K562 (cell line): ENCODE measurements at regions not wholly inside any gene's neighbourhood (a gene's known extent, or its start where the extent isn't known, plus 50 kb on each side); places are given as distances from the start of the nearest gene placed in this dataset.
A peak's percentile ranks its signal among the peaks of the same experiment; 100 is the strongest.

Source experiments
- E2F4 ChIP-seq: sonication (generic); formaldehyde crosslinking; IDR thresholded peaks from 2 replicates; pipeline ENCODE4 v1.8.0; 2022; ENCODE audit warnings: mild to moderate bottlenecking, low read depth, missing genetic modification reagents
- HBP1 ChIP-seq: fragments of 450-650 bp; formaldehyde crosslinking; IDR thresholded peaks from 2 replicates; pipeline ENCODE4 v1.4.0; 2022; ENCODE audit warnings: missing genetic modification characterization
- RBBP5 ChIP-seq: fragments of 200-600 bp; sonication (generic); IDR thresholded peaks from 2 replicates; pipeline ENCODE4 v1.6.1; 2012; ENCODE audit warnings: borderline replicate concordance, mild to moderate bottlenecking, low read length, control low read depth, inconsistent platforms; ENCODE audit not compliant: insufficient read depth, poor library complexity, severe bottlenecking
- SMARCA4 ChIP-seq: fragments of 450-650 bp; IDR thresholded peaks from 2 replicates; pipeline ENCODE4 v1.6.1; 2016
- TBP ChIP-seq: optimal IDR thresholded peaks from 2 replicates; pipeline ENCODE3; 2011; ENCODE audit warnings: low read depth, low read length, improper control_type of control experiment
- TCF15 ChIP-seq: fragments of 250-450 bp; sonication (Bioruptor Pico); IDR thresholded peaks from 2 replicates; pipeline ENCODE4 v1.8.0; 2022; ENCODE audit warnings: moderate library complexity, mild to moderate bottlenecking, inconsistent platforms
- ZNF174 ChIP-seq: fragments of 250-450 bp; sonication (Bioruptor Pico); IDR thresholded peaks from 2 replicates; pipeline ENCODE4 v1.4.0; 2020; ENCODE audit warnings: mild to moderate bottlenecking
- ZNF23 ChIP-seq: fragments of 250-450 bp; sonication (Bioruptor Pico); IDR thresholded peaks from 2 replicates; pipeline ENCODE4 v1.4.0; 2020; ENCODE audit warnings: mild to moderate bottlenecking
- ZNF431 ChIP-seq: sonication (generic); formaldehyde crosslinking; IDR thresholded peaks from 2 replicates; pipeline ENCODE4 v1.8.0; 2022; ENCODE audit warnings: mild to moderate bottlenecking, missing genetic modification reagents
- ZNF586 ChIP-seq: fragments of 450-650 bp; formaldehyde crosslinking; conservative IDR thresholded peaks from 2 replicates; pipeline ENCODE4 v1.4.0; 2020; ENCODE audit warnings: mild to moderate bottlenecking, moderate library complexity
- TF ChIP-seq, protein P1 (sequence below): fragments of 250-450 bp; sonication (Bioruptor Pico); IDR thresholded peaks from 2 replicates; pipeline ENCODE4 v1.8.0; 2021; ENCODE audit warnings: mild to moderate bottlenecking, moderate library complexity

- TF ChIP-seq TBP: no peak
- TF ChIP-seq ZNF586: no peak
- no peak for TF ChIP-seq RBBP5
- no peak for TF ChIP-seq SMARCA4
- no peak for TF ChIP-seq HBP1
- TF ChIP-seq, protein P1, sequence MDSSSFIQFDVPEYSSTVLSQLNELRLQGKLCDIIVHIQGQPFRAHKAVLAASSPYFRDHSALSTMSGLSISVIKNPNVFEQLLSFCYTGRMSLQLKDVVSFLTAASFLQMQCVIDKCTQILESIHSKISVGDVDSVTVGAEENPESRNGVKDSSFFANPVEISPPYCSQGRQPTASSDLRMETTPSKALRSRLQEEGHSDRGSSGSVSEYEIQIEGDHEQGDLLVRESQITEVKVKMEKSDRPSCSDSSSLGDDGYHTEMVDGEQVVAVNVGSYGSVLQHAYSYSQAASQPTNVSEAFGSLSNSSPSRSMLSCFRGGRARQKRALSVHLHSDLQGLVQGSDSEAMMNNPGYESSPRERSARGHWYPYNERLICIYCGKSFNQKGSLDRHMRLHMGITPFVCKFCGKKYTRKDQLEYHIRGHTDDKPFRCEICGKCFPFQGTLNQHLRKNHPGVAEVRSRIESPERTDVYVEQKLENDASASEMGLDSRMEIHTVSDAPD (CRISPR knock-in tag): no peak
- no peak for TF ChIP-seq ZNF431 (CRISPR knock-in tag)
- no peak for TF ChIP-seq E2F4 (CRISPR knock-in tag)
- TF ChIP-seq ZNF23 (CRISPR knock-in tag): 0 out of 2 replicates have a peak, but pooled peaks have one; percentile 56
- no peak for TF ChIP-seq ZNF174 (CRISPR knock-in tag)
- TF ChIP-seq TCF15 (CRISPR knock-in tag): no peak
These were observed 204.4 kb downstream of the IRF8 start for GRCh38 chr16:86103320-86103719.
